ENCODE measurements at regions not wholly inside any gene's neighbourhood (a gene's known extent, or its start where the extent isn't known, plus 50 kb on each side); places are given as distances from the start of the nearest gene placed in this dataset.

DNA sequence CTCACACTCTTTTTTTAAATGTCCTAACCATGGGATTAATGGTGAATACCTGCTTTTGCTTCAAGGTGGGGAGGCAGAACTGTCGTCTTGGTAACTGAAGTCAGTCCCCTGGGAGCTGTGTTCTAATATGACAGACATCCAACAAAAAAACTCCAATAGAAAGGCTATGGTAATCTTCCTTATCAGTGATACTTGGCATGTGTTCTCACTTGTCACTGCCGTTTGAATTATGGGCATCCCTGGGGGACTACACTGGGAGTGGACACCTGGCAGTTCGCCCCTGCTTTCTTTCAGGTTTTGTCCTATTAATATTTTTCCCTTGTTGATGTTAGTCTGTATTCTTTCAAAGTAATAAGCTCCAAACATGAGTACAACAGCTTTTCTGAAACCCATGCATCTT lies 252.6 kb downstream of the SLITRK5 start:
- Histone ChIP-seq H3K4me1 (ENCODE audit: low read depth) (no peaks in the 10 kb centered on the region), H3K4me3 (no peak overlapping the region), H3K9me3 (no peaks in the 10 kb centered on the region), H3K36me3 (ENCODE audit: low read depth) (no peaks in the 10 kb centered on the region)
- TF ChIP-seq, protein P1, sequence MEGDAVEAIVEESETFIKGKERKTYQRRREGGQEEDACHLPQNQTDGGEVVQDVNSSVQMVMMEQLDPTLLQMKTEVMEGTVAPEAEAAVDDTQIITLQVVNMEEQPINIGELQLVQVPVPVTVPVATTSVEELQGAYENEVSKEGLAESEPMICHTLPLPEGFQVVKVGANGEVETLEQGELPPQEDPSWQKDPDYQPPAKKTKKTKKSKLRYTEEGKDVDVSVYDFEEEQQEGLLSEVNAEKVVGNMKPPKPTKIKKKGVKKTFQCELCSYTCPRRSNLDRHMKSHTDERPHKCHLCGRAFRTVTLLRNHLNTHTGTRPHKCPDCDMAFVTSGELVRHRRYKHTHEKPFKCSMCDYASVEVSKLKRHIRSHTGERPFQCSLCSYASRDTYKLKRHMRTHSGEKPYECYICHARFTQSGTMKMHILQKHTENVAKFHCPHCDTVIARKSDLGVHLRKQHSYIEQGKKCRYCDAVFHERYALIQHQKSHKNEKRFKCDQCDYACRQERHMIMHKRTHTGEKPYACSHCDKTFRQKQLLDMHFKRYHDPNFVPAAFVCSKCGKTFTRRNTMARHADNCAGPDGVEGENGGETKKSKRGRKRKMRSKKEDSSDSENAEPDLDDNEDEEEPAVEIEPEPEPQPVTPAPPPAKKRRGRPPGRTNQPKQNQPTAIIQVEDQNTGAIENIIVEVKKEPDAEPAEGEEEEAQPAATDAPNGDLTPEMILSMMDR (IDR thresholded peaks at IDR 0.05): no peak
- intact Hi-C loops (cut with DNase I, micrococcal nuclease): no loop called here
- DNase-seq: no peak
- no peak for ATAC-seq

DNA sequence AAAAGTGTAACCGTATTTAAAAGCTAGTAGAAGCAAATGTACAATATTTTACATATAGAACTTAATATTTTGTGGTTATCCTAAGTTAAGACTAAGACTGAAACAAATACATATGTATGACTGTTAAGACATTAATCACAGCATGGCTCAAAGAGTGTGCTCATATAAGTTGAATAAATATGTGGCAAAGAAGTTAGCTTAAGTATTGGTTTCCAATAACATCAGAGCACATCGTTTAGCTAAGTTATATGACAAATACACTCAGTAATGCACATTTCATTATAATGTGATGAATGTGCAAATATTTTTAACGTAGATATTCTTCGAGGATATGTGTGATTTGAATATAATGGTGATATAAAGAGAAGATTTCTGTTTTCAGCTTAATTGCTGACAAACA lies 253.8 kb downstream of the SLITRK5 start:
- intact Hi-C loops (cut with DNase I, micrococcal nuclease): no loop called here
- no peaks in the 10 kb centered on the region for H3K9me3 ChIP-seq
- ATAC-seq: no peak
- DNase-seq: no peak
- TF ChIP-seq, protein P1 (IDR thresholded peaks at IDR 0.05): no peak
- no peak overlapping the region for H3K4me3 ChIP-seq
- H3K36me3 ChIP-seq (ENCODE audit: low read depth): no peaks in the 10 kb centered on the region
- no peaks in the 10 kb centered on the region for H3K4me1 ChIP-seq (ENCODE audit: low read depth)

DNA sequence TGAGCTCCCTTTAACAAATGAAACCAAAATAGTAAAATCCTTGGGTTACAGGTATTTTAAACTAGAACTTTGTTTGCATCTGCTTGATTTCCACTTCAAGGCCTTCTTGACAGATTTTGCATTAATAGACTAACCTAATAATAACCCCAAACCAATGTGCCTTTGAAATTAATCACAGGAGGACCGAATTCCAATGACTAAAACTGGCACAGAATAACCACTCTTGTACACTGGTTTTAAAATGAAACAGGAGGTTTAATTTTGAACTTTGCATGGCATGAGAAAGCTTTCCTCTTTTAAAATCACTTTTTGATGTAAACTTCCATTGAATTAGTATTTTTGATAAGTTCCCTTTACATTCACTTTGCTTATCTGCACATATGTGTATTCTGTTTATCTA lies 269.6 kb downstream of the SLITRK5 start:
- intact Hi-C loops (cut with DNase I, micrococcal nuclease): no loop called here
- H3K4me3 ChIP-seq: no peak overlapping the region
- H3K4me1 ChIP-seq (ENCODE audit: low read depth): no peaks in the 10 kb centered on the region
- ATAC-seq (no peak), DNase-seq (no peak)
- no peaks in the 10 kb centered on the region for H3K9me3 ChIP-seq
- TF ChIP-seq, protein P1 (IDR thresholded peaks at IDR 0.05): no peak
- H3K36me3 ChIP-seq (ENCODE audit: low read depth): no peaks in the 10 kb centered on the region

DNA sequence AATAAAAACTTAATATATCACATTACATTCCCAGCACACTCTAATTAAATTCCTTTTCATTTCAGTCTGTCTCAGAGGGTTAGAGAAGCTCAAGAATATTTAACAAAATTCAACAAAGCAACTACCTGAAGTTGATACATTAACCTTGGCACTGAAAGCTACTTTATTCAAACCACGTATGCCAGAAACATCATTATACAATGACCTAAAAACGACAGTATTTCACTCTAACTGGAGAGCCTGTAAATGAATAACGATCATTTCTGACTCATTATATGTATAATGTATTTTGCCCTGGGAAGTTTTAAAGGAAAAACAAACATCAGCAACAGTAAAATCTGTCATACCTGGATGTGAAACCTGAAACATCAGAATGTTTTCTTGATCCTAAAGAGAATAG lies 270.1 kb downstream of the SLITRK5 start:
- ATAC-seq (no peak), DNase-seq (no peak)
- intact Hi-C loops (cut with DNase I, micrococcal nuclease): no loop called here
- Histone ChIP-seq H3K4me3 (no peak overlapping the region), H3K9me3 (no peaks in the 10 kb centered on the region), H3K36me3 (ENCODE audit: low read depth) (no peaks in the 10 kb centered on the region), H3K4me1 (ENCODE audit: low read depth) (no peaks in the 10 kb centered on the region)
- TF ChIP-seq, protein P1 (IDR thresholded peaks at IDR 0.05): no peak

DNA sequence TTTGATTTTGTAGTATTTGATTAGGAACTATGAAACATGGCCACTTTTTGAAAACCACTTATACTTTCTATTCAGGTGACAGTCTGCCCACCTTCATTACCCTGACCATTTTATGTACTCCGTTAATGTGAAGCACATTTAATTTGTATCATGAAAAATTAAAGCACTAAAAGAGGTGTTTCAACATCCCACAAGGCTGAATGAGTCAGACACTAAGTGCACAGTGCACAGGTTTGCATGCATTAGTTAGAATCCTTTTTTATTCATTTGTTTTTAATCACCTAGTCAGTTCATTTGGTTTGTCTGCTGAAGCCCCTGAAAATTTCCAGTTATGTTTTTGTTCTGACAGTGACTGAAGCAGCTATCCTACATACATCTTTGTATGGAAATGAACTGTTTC lies 271.0 kb downstream of the SLITRK5 start:
- TF ChIP-seq, protein P1 (IDR thresholded peaks at IDR 0.05): no peak
- intact Hi-C loops (cut with DNase I, micrococcal nuclease): no loop called here
- no peak overlapping the region for H3K4me3 ChIP-seq
- ATAC-seq (no peak), DNase-seq (no peak)
- H3K4me1 ChIP-seq (ENCODE audit: low read depth): no peaks in the 10 kb centered on the region
- H3K36me3 ChIP-seq (ENCODE audit: low read depth): no peaks in the 10 kb centered on the region
- peaks cover 3% of the 10 kb centered on the region for H3K9me3 ChIP-seq

DNA sequence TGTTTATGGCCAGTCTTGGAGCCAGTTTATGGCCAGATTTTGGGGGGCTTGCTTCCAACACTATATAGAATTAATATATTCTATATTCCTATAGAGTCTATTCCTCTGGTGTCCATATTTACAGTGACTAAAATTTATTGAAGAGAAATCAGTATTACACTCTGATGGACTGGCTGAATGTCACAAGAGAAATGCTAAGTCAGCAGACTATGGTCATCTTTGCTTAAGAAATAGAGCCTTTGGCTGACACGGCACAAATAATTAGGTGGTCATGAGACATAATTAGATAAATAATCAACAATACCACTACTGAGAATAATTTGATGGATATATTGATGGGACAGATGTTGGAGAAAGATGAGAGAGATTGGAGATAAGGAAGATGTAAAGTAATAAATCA lies 272.9 kb downstream of the SLITRK5 start:
- no peaks in the 10 kb centered on the region for H3K4me1 ChIP-seq (ENCODE audit: low read depth)
- ATAC-seq (no peak), DNase-seq (no peak)
- intact Hi-C loops (cut with DNase I, micrococcal nuclease): no loop called here
- H3K9me3 ChIP-seq: peaks cover 3% of the 10 kb centered on the region
- TF ChIP-seq, protein P1 (IDR thresholded peaks at IDR 0.05): no peak
- H3K4me3 ChIP-seq: no peak overlapping the region
- no peaks in the 10 kb centered on the region for H3K36me3 ChIP-seq (ENCODE audit: low read depth)
